ENCODE measurements at regions not wholly inside any gene's neighbourhood (a gene's known extent, or its start where the extent isn't known, plus 50 kb on each side); places are given as distances from the start of the nearest gene placed in this dataset.

DNA sequence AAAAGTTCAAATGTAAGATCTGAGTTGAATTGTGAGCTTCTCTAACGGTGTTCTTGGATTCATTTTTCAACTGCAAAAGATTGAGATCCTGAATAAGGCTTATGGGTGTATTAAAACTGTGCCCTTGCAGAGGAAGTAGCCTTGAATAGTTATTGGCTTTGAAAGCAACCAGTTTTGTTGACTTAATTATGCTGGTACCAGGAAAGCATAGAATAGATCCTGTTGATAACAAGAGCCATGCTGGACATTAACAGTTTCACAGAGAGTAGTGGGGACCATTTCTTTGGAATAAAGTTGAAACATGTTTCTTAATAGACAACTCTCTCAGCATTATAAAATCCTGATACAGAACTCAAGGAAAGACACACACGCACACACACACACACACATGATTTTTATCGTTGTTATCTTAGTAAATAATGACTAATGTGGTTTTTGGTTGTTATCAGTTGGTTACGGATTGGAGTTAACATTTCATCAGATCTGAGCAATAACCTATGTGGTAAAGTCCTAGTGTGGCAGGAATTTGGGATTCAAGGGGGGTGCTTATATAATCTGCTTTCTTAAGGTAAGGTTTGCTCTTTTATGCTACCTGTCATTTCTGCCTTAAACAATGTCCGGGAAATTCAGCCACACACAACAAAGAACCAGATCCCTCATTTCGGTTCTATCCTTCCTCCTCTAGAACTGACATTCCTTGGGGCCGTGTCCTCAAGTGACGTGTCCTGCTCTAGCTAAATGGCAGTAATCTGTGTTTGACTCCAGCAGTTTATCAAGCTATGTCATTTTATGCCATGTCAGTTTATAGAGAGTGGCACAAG lies 330.9 kb downstream of the CHRM3 start:
- TF ChIP-seq, protein P1, sequence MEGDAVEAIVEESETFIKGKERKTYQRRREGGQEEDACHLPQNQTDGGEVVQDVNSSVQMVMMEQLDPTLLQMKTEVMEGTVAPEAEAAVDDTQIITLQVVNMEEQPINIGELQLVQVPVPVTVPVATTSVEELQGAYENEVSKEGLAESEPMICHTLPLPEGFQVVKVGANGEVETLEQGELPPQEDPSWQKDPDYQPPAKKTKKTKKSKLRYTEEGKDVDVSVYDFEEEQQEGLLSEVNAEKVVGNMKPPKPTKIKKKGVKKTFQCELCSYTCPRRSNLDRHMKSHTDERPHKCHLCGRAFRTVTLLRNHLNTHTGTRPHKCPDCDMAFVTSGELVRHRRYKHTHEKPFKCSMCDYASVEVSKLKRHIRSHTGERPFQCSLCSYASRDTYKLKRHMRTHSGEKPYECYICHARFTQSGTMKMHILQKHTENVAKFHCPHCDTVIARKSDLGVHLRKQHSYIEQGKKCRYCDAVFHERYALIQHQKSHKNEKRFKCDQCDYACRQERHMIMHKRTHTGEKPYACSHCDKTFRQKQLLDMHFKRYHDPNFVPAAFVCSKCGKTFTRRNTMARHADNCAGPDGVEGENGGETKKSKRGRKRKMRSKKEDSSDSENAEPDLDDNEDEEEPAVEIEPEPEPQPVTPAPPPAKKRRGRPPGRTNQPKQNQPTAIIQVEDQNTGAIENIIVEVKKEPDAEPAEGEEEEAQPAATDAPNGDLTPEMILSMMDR (conservative IDR thresholded peaks at IDR 0.05; ENCODE audit: low read depth, low read length): no peak
- TF ChIP-seq EZH2 (IDR thresholded peaks at IDR 0.05; ENCODE audit: low read length, unreplicated experiment): no peak

Data from PC-3 (cell line).